HEK293 (cell line): ENCODE measurements at regions not wholly inside any gene's neighbourhood (a gene's known extent, or its start where the extent isn't known, plus 50 kb on each side); places are given as distances from the start of the nearest gene placed in this dataset.

Experiments
- CTCF ChIA-PET: fragments of 350-600 bp; formaldehyde crosslinking; extraction: SDS; loops from one replicate; lab custom pipeline; 2021; ENCODE audit warnings: antibody characterized with exemption; lab: Yijun Ruan, JAX
- POLR2A ChIA-PET: fragments of 300-600 bp; formaldehyde crosslinking; extraction: SDS; loops from one replicate; lab custom pipeline; 2020; ENCODE audit warnings: antibody characterized with exemption, inconsistent platforms; lab: Yijun Ruan, JAX
- H3K27ac ChIP-seq: fragments of 200-500 bp; sonication (Bioruptor generic); 2 replicates; pipeline ENCODE4 v1.5.1; 2014; ENCODE audit warnings: low read depth, low read length, control low read depth, inconsistent platforms; ENCODE audit errors: extremely low read depth
- H3K36me3 ChIP-seq, 2 experiments: fragments of 200-500 bp in 1 of 2; sonication (Bioruptor generic) in 1 of 2; 1 replicate in 1 of 2; 2 replicates in 1 of 2; pipeline ENCODE4 v1.5.1; 2014 to 2017; ENCODE audit warnings: inconsistent platforms in 2 of 2, low read length in 2 of 2; ENCODE audit not compliant: control insufficient read depth in 2 of 2, insufficient read depth in 1 of 2
- H3K4me1 ChIP-seq: fragments of 200-500 bp; sonication (Bioruptor generic); 2 replicates; pipeline ENCODE4 v1.5.1; 2014; ENCODE audit warnings: mild to moderate bottlenecking, low read length, inconsistent platforms; ENCODE audit not compliant: control insufficient read depth, insufficient read depth
- H3K4me3 ChIP-seq: 2 replicates; pipeline ENCODE4 v1.5.1; 2011; ENCODE audit warnings: low read depth, mild to moderate bottlenecking, control low read depth, low read length, moderate library complexity
- H3K9me3 ChIP-seq: fragments of 200-500 bp; sonication (Bioruptor generic); 2 replicates; pipeline ENCODE4 v1.5.1; 2014; ENCODE audit warnings: low read depth, low read length, inconsistent platforms; ENCODE audit not compliant: control insufficient read depth, insufficient read depth
- PRDM1 ChIP-seq: fragments of 450-650 bp; formaldehyde crosslinking; IDR thresholded peaks from 2 replicates; pipeline ENCODE4; 2016; ENCODE audit warnings: missing biosample characterization, missing genetic modification characterization
- SP7 ChIP-seq: fragments of 450-650 bp; formaldehyde crosslinking; IDR thresholded peaks from 2 replicates; pipeline ENCODE4 v1.5.1; 2016; ENCODE audit warnings: missing biosample characterization, missing genetic modification characterization
- ZBTB21 ChIP-seq: fragments of 450-650 bp; formaldehyde crosslinking; IDR thresholded peaks from 2 replicates; pipeline ENCODE4 v1.5.1; 2017; ENCODE audit warnings: missing biosample characterization, missing genetic modification characterization
- ZBTB8A ChIP-seq: fragments of 450-650 bp; formaldehyde crosslinking; IDR thresholded peaks from 2 replicates; pipeline ENCODE4 v1.5.1; 2016; ENCODE audit warnings: missing biosample characterization, missing genetic modification characterization
- ZFP41 ChIP-seq: fragments of 450-650 bp; formaldehyde crosslinking; IDR thresholded peaks from 2 replicates; pipeline ENCODE4 v1.5.1; 2016; ENCODE audit warnings: missing biosample characterization, missing genetic modification characterization, borderline replicate concordance
- ZNF335 ChIP-seq: fragments of 450-650 bp; formaldehyde crosslinking; conservative IDR thresholded peaks from 2 replicates; pipeline ENCODE4 v1.5.1; 2016; ENCODE audit warnings: missing biosample characterization, missing genetic modification characterization
- ZNF398 ChIP-seq: fragments of 450-650 bp; formaldehyde crosslinking; IDR thresholded peaks from 2 replicates; pipeline ENCODE4 v1.5.1; 2017; ENCODE audit warnings: missing biosample characterization, missing genetic modification characterization
- ZNF488 ChIP-seq: fragments of 450-650 bp; formaldehyde crosslinking; IDR thresholded peaks from 2 replicates; pipeline ENCODE4 v1.5.1; 2016; ENCODE audit warnings: missing biosample characterization, missing genetic modification characterization
- ZNF777 ChIP-seq: fragments of 450-650 bp; formaldehyde crosslinking; IDR thresholded peaks from 2 replicates; pipeline ENCODE4 v1.5.1; 2017; ENCODE audit warnings: missing biosample characterization, missing genetic modification characterization, borderline replicate concordance
- ZXDB ChIP-seq: fragments of 450-650 bp; formaldehyde crosslinking; IDR thresholded peaks from 2 replicates; pipeline ENCODE4 v1.5.1; 2016; ENCODE audit warnings: missing biosample characterization, missing genetic modification characterization
- TF ChIP-seq, protein P1 (sequence below): fragments of 450-650 bp; formaldehyde crosslinking; IDR thresholded peaks from 2 replicates; pipeline ENCODE4 v1.5.1; 2016; ENCODE audit warnings: missing biosample characterization, missing genetic modification characterization
- TF ChIP-seq, protein P2 (sequence below): fragments of 450-650 bp; formaldehyde crosslinking; conservative IDR thresholded peaks from 2 replicates; pipeline ENCODE4 v1.5.1; 2016; ENCODE audit warnings: low read depth, missing biosample characterization, missing genetic modification characterization
- TF ChIP-seq, protein P3 (sequence below): fragments of 450-650 bp; formaldehyde crosslinking; IDR thresholded peaks from 2 replicates; pipeline ENCODE4 v1.5.1; 2017; ENCODE audit warnings: missing biosample characterization, missing genetic modification characterization
- TF ChIP-seq, protein P4 (sequence below): fragments of 450-650 bp; formaldehyde crosslinking; IDR thresholded peaks from 2 replicates; pipeline ENCODE4 v1.5.1; 2017; ENCODE audit warnings: missing biosample characterization, missing genetic modification characterization

DNA sequence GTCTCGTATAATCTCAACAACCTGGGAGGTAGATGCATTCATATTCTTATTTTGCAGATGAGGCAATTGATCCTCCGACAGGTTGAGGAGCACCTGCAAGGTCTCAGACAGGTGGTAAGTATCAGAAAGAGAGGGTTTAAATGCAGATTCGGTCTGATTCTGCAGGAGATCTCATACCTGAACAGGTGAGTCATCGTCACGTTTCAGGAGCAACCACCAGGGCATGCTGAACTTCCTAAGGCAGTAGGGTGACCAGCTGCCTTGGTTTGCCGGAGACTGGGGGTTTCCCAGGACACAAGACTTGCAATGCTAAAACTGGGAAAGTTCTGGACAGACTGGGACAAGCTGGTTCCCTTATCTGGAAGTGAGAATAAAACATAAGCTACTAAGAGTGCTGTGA is 68.8 kb upstream of the TSHZ3 start:
- TF ChIP-seq, protein P1, sequence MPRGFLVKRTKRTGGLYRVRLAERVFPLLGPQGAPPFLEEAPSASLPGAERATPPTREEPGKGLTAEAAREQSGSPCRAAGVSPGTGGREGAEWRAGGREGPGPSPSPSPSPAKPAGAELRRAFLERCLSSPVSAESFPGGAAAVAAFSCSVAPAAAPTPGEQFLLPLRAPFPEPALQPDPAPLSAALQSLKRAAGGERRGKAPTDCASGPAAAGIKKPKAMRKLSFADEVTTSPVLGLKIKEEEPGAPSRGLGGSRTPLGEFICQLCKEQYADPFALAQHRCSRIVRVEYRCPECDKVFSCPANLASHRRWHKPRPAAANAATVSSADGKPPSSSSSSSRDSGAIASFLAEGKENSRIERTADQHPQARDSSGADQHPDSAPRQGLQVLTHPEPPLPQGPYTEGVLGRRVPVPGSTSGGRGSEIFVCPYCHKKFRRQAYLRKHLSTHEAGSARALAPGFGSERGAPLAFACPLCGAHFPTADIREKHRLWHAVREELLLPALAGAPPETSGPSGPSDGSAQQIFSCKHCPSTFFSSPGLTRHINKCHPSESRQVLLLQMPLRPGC: no peak
- TF ChIP-seq, protein P2, sequence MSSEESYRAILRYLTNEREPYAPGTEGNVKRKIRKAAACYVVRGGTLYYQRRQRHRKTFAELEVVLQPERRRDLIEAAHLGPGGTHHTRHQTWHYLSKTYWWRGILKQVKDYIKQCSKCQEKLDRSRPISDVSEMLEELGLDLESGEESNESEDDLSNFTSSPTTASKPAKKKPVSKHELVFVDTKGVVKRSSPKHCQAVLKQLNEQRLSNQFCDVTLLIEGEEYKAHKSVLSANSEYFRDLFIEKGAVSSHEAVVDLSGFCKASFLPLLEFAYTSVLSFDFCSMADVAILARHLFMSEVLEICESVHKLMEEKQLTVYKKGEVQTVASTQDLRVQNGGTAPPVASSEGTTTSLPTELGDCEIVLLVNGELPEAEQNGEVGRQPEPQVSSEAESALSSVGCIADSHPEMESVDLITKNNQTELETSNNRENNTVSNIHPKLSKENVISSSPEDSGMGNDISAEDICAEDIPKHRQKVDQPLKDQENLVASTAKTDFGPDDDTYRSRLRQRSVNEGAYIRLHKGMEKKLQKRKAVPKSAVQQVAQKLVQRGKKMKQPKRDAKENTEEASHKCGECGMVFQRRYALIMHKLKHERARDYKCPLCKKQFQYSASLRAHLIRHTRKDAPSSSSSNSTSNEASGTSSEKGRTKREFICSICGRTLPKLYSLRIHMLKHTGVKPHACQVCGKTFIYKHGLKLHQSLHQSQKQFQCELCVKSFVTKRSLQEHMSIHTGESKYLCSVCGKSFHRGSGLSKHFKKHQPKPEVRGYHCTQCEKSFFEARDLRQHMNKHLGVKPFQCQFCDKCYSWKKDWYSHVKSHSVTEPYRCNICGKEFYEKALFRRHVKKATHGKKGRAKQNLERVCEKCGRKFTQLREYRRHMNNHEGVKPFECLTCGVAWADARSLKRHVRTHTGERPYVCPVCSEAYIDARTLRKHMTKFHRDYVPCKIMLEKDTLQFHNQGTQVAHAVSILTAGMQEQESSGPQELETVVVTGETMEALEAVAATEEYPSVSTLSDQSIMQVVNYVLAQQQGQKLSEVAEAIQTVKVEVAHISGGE: no peak
- TF ChIP-seq, protein P3, sequence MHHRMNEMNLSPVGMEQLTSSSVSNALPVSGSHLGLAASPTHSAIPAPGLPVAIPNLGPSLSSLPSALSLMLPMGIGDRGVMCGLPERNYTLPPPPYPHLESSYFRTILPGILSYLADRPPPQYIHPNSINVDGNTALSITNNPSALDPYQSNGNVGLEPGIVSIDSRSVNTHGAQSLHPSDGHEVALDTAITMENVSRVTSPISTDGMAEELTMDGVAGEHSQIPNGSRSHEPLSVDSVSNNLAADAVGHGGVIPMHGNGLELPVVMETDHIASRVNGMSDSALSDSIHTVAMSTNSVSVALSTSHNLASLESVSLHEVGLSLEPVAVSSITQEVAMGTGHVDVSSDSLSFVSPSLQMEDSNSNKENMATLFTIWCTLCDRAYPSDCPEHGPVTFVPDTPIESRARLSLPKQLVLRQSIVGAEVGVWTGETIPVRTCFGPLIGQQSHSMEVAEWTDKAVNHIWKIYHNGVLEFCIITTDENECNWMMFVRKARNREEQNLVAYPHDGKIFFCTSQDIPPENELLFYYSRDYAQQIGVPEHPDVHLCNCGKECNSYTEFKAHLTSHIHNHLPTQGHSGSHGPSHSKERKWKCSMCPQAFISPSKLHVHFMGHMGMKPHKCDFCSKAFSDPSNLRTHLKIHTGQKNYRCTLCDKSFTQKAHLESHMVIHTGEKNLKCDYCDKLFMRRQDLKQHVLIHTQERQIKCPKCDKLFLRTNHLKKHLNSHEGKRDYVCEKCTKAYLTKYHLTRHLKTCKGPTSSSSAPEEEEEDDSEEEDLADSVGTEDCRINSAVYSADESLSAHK (tag by site-specific recombination): no peak
- TF ChIP-seq ZNF488 (tag by site-specific recombination): no peak
- TF ChIP-seq ZFP41 (tag by site-specific recombination): no peak
- TF ChIP-seq ZNF777: no peak
- TF ChIP-seq ZNF335 (tag by site-specific recombination): no peak
- no peak for TF ChIP-seq SP7 (tag by site-specific recombination)
- no peak for TF ChIP-seq ZBTB8A (tag by site-specific recombination)
- no peak for TF ChIP-seq ZXDB
- Histone ChIP-seq H3K9me3 (no peaks in the 10 kb centered on the region; the same call in 1 of the 2 replicates), H3K36me3 (no peaks in the 10 kb centered on the region), H3K4me3 (no peak overlapping the region), H3K27ac (no peak overlapping the region), H3K4me1 (peaks cover 7% of the 10 kb centered on the region)
- CTCF ChIA-PET: interaction anchor here (0.6 to 1.5 kb wide), 2 partner anchors 440 to 807 kb away, joined by 3 read pairs; no protein-coding TSS in a partner anchor
- POLR2A ChIA-PET: no interaction called here

GRCh38 chr19:31418692-31419430 is 69.6 kb upstream of the TSHZ3 start:
- ChIA-PET CTCF (interaction anchor here (0.6 to 1.7 kb wide), 7 partner anchors 9 to 806 kb away, joined by 3 to 5 read pairs (median 3); no protein-coding TSS in a partner anchor), POLR2A (no interaction called here)
- Histone ChIP-seq H3K36me3 (no peaks in the 10 kb centered on the region), H3K4me1 (peaks cover 7% of the 10 kb centered on the region), H3K4me3 (no peak overlapping the region), H3K9me3 (no peaks in the 10 kb centered on the region; the same call in 1 of the 2 replicates), H3K27ac (no peak overlapping the region)
- TF ChIP-seq ZBTB21 (tag by site-specific recombination) (no peak), PRDM1 (tag by site-specific recombination) (no peak), ZNF398 (no peak)
- TF ChIP-seq, protein P4, sequence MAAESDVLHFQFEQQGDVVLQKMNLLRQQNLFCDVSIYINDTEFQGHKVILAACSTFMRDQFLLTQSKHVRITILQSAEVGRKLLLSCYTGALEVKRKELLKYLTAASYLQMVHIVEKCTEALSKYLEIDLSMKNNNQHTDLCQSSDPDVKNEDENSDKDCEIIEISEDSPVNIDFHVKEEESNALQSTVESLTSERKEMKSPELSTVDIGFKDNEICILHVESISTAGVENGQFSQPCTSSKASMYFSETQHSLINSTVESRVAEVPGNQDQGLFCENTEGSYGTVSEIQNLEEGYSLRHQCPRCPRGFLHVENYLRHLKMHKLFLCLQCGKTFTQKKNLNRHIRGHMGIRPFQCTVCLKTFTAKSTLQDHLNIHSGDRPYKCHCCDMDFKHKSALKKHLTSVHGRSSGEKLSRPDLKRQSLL: no peak
